Natural killer cell (primary cell): ENCODE measurements at regions not wholly inside any gene's neighbourhood (a gene's known extent, or its start where the extent isn't known, plus 50 kb on each side); places are given as distances from the start of the nearest gene placed in this dataset.

ENCODE experiments used
- ATAC-seq, 3 donors: fragments of 150-1000 bp in 2 of 3; fragments of 200-7000 bp in 1 of 3; cut with Tn5 transposase; 1 replicate in 1 of 3; 2 replicates in 2 of 3; pipeline ENCODE4 v1.10.0; 2021; ENCODE audit warnings: mild to moderate bottlenecking in 2 of 3, moderate library complexity in 2 of 3
- DNase-seq, 2 donors: peaks; one replicate each; pipeline versions ENCODE4 v3.0.0 to v3.0.0-alpha.2; 2013 to 2021; ENCODE audit warnings: mixed read lengths in 1 of 2
- H3K27ac ChIP-seq: one replicate; pipeline ENCODE4 v1.5.1; 2013; ENCODE audit warnings: mild to moderate bottlenecking, low read length
- H3K27me3 ChIP-seq: one replicate; pipeline ENCODE4 v1.6.1; 2013; ENCODE audit warnings: low read length; ENCODE audit not compliant: control insufficient read depth, insufficient read depth
- H3K36me3 ChIP-seq: one replicate; pipeline ENCODE4 v1.6.1; 2013; ENCODE audit warnings: low read length; ENCODE audit not compliant: control insufficient read depth, insufficient read depth
- H3K4me1 ChIP-seq: one replicate; pipeline ENCODE4 v1.6.1; 2013; ENCODE audit warnings: low read length; ENCODE audit not compliant: control insufficient read depth, insufficient read depth
- H3K4me3 ChIP-seq: one replicate; pipeline ENCODE4 v1.5.1; 2013; ENCODE audit warnings: low read length
- H3K9me3 ChIP-seq: one replicate; pipeline ENCODE4 v1.6.1; 2013; ENCODE audit warnings: low read length; ENCODE audit not compliant: control insufficient read depth, insufficient read depth
- H3K27ac Mint-ChIP-seq, 2 donors: one replicate each; pipeline ENCODE4 v1.8.0; 2022; ENCODE audit warnings: mild to moderate bottlenecking in 2 of 2, mixed read lengths in 2 of 2, moderate library complexity in 1 of 2
- H3K27me3 Mint-ChIP-seq, 2 donors: one replicate each; pipeline ENCODE4 v1.8.0; 2022; ENCODE audit warnings: low read depth in 2 of 2, mixed read lengths in 2 of 2
- H3K36me3 Mint-ChIP-seq: one replicate; pipeline ENCODE4 v1.8.0; 2022; ENCODE audit warnings: mixed read lengths
- H3K4me1 Mint-ChIP-seq, 2 donors: one replicate each; pipeline ENCODE4 v1.8.0; 2022; ENCODE audit warnings: mixed read lengths in 2 of 2
- H3K4me3 Mint-ChIP-seq: one replicate; pipeline ENCODE4 v1.8.0; 2022; ENCODE audit warnings: mild to moderate bottlenecking, moderate library complexity, mixed read lengths
- H3K9me3 Mint-ChIP-seq, 2 donors: one replicate each; pipeline ENCODE4 v1.8.0; 2022; ENCODE audit warnings: mixed read lengths in 2 of 2
- WGBS: methylation state at CpG from one replicate; pipeline ENCODE4 v1.1.7; 2013; ENCODE audit warnings: missing lambda C conversion rate; ENCODE audit not compliant: insufficient coverage; 5-methylcytosine and 5-hydroxymethylcytosine counted together
- intact Hi-C: fragments of 100-400 bp; cut with micrococcal nuclease; formaldehyde crosslinking; loops from one replicate; pipeline ENCODE4 v1.14.2; 2022
- TF ChIP-seq, protein P1 (sequence below): fragments of 200-600 bp; IDR thresholded peaks from one replicate; pipeline ENCODE4 v1.8.0; 2022; ENCODE audit warnings: antibody characterized with exemption

DNA sequence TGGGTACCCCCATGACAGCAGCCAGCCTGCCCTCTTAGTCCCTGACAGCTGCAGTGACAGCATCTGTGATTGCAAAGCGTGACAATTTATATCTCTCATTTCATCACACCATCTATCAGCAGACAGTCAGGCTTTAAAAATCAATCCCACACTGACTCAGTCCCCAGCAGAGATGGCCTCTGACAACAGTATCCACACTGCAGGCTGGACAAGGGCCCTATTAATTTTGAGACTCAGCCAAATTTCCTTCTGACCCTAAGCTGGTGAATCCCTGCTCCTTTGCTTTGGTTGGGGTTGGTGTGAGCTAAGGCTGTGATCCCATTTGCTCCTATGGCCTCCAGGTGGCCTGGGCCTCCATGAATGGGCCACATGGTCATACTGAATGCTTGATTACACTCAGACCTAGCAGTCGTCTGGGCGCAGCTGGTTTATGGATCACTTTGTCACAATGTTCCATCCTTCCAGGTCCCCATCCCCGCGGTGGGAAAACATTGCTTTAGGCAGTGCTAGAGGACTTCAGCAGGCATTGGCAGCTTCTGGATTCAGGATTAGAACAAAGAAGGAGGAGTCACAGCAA, 68.2 kb upstream of the B3GAT1 start:
- no peak for DNase-seq
- H3K9me3 Mint-ChIP-seq: no peaks in the 10 kb centered on the region
- no peak overlapping the region for H3K27ac Mint-ChIP-seq
- Histone ChIP-seq H3K4me1 (no peaks in the 10 kb centered on the region), H3K27me3 (no peaks in the 10 kb centered on the region), H3K27ac (no peak overlapping the region), H3K9me3 (no peaks in the 10 kb centered on the region), H3K4me3 (no peak overlapping the region), H3K36me3 (no peaks in the 10 kb centered on the region)
- WGBS: 76% methylated on average over 5 of the region's 5 CpGs
- TF ChIP-seq, protein P1, sequence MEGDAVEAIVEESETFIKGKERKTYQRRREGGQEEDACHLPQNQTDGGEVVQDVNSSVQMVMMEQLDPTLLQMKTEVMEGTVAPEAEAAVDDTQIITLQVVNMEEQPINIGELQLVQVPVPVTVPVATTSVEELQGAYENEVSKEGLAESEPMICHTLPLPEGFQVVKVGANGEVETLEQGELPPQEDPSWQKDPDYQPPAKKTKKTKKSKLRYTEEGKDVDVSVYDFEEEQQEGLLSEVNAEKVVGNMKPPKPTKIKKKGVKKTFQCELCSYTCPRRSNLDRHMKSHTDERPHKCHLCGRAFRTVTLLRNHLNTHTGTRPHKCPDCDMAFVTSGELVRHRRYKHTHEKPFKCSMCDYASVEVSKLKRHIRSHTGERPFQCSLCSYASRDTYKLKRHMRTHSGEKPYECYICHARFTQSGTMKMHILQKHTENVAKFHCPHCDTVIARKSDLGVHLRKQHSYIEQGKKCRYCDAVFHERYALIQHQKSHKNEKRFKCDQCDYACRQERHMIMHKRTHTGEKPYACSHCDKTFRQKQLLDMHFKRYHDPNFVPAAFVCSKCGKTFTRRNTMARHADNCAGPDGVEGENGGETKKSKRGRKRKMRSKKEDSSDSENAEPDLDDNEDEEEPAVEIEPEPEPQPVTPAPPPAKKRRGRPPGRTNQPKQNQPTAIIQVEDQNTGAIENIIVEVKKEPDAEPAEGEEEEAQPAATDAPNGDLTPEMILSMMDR: no peak
- H3K36me3 Mint-ChIP-seq: no peaks in the 10 kb centered on the region
- peaks cover 0 to 6% of the 10 kb centered on the region in 2 donors for H3K4me1 Mint-ChIP-seq
- ATAC-seq: no peak
- H3K4me3 Mint-ChIP-seq: no peak overlapping the region
- H3K27me3 Mint-ChIP-seq: peaks cover 8 to 26% of the 10 kb centered on the region in 2 donors
- intact Hi-C loops: no loop called here

DNA sequence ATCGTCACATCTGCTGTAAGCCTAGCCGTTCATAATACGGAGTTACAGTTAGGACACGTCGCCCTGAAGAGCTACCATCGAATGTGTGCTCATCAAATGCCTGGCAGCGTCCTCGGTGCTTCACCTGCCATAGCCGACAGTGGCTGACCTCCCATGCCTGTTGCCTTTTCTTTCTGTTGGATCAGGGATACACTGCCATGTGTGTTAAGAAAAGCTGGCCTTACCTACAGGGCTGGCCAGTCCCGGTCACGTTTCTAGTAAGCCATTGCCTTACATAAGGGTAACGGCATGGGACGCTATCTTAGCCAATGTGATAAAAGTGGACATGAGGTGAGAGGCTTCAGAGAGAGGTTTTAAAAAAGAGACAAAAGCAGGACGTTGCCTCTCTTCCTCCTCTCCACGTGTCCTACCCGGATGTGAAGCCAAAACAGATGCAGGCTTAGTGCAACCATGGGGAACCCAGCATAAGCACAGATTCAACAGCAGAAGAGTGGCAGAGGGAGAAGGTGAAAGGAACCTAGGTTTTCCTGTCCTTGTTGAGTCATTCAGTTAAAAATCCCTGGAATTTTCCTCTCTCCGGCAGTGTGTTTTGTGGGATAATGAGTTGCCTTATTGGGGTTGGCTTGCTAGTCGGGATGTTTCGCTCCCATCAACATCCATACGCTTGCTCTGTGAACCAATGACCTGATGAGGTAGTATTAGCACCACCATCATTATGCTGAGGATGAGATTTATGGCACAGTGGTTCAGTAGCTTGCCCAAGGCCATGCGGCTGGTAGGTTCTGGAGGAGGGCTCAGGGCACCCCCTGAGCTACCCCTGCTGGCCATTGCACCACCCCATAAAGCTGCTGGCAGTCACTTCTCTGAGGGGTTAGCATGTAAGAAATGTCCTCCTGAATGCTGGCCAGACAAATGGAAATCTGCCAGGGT, 67.4 kb upstream of the B3GAT1 start:
- Mint-ChIP-seq H3K4me1 (peaks cover 0 to 6% of the 10 kb centered on the region in 2 donors), H3K27ac (no peak overlapping the region), H3K36me3 (no peaks in the 10 kb centered on the region), H3K9me3 (no peaks in the 10 kb centered on the region), H3K27me3 (peaks cover 8 to 26% of the 10 kb centered on the region in 2 donors), H3K4me3 (no peak overlapping the region)
- no peaks in the 10 kb centered on the region for H3K36me3 ChIP-seq
- 83% methylated on average over 20 of the region's 21 CpGs for WGBS
- ATAC-seq (no peak), DNase-seq (no peak)
- H3K27ac ChIP-seq: no peak overlapping the region
- H3K9me3 ChIP-seq: no peaks in the 10 kb centered on the region
- no peaks in the 10 kb centered on the region for H3K4me1 ChIP-seq
- H3K27me3 ChIP-seq: no peaks in the 10 kb centered on the region
- intact Hi-C loops: no loop called here
- TF ChIP-seq, protein P1: no peak
- no peak overlapping the region for H3K4me3 ChIP-seq

DNA sequence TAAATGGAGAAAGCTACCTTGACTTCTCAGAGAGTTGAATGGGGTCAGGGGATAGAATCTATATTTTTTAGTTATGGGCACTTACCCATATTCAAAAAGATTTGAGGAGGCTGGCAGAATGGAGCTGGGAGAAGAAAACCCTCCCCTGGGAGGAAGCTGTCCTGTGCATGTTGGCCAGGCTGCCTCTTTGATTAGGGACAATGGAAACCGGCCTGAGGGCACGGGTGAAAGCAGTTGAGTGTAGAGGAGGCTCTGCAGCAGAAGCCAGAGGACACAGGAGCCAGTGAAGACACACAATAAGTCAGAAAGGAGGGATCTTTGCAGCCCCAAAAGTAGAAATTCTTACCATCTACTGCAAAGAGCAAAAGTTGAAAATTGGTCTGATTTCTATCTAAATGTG, 66.6 kb upstream of the B3GAT1 start:
- DNase-seq (no peak), ATAC-seq (no peak)
- Histone ChIP-seq H3K4me1 (no peaks in the 10 kb centered on the region), H3K4me3 (no peak overlapping the region), H3K36me3 (no peaks in the 10 kb centered on the region), H3K27me3 (no peaks in the 10 kb centered on the region), H3K27ac (no peak overlapping the region), H3K9me3 (no peaks in the 10 kb centered on the region)
- no peaks in the 10 kb centered on the region for H3K36me3 Mint-ChIP-seq
- peaks cover 10 to 32% of the 10 kb centered on the region in 2 donors for H3K27me3 Mint-ChIP-seq
- H3K4me3 Mint-ChIP-seq: no peak overlapping the region
- no peaks in the 10 kb centered on the region for H3K9me3 Mint-ChIP-seq
- WGBS: 30% methylated on average over 2 of the region's 2 CpGs
- intact Hi-C loops: no loop called here
- peaks cover 0 to 6% of the 10 kb centered on the region in 2 donors for H3K4me1 Mint-ChIP-seq
- H3K27ac Mint-ChIP-seq: no peak overlapping the region
- TF ChIP-seq, protein P1: no peak
